HG02610 (cell line): ENCODE measurements at regions not wholly inside any gene's neighbourhood (a gene's known extent, or its start where the extent isn't known, plus 50 kb on each side); places are given as distances from the start of the nearest gene placed in this dataset.

ENCODE experiments used
- ATAC-seq: cut with Tn5 transposase; IDR thresholded peaks from one replicate; pipeline ENCODE4 v1.9.1; 2021; ENCODE audit warnings: mild to moderate bottlenecking, moderate library complexity; ENCODE audit not compliant: unreplicated experiment

- ATAC-seq = no peak
Measured at GRCh38 chr9:130755377-130756007, 61.9 kb downstream of the EXOSC2 start.

DNA sequence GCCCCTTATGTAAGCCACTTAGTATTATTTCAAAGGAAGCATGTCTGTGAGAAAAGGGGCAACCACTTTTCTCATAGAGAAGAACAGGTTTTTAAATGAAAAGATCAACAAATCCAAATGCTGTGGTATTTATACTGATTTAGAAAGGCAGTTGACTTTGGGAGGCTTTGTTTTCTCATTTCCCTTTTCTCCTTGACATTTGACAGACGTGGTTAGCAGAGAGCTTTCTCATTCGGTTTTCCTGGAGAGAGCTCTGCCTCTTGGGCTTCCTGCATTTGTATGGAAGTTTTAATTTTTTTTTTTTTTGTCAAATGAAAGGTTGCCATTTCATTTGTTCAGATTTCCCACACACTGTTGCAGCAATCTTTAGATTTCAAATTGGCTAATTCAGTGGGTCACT, 62.5 kb downstream of the EXOSC2 start:
- no peak for ATAC-seq

GRCh38 chr9:130756455-130757152, 63.0 kb downstream of the EXOSC2 start:
- no peak for ATAC-seq

GRCh38 chr9:130759738-130760137, 66.2 kb downstream of the EXOSC2 start:
- ATAC-seq = no peak

DNA sequence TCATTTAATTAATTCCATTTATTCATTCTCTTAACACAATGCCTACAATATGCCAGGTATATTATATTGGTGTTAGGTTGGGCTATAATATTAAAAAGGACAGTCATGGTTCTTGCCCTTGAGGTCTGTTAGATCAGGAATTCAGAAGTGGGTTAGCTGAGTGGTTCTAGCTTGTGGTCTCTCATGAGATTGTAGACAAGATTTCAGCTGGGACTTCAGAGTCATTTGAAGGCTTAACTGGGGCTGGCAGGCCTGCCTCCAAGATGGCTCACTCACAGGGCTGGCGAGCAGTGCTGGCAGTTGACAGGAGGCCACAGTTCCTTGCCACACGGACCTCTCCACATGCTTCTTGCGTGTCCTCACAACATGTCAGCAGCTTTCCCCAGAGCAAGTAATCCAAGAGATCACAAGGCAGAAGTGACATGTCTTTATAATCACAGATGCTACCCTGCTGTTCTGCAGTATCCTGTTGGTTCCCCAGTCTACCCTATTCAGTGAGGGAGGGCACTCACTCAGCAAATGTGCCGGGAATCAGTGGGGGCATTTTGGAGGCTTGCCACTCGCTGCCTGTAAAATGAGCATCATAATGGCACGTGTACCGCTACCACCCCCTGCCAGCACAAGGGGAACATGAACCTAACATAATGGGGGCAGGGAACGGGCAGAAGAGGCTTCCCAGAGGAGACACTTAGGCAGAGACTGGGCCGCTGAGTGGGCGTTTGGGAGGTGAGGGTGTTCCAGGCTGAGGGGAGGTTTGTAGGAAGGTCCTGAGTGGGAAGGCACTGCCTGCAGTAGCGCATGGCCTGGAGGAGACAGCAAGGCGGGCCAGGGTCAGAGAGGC, 70.0 kb downstream of the EXOSC2 start:
- no peak for ATAC-seq

DNA sequence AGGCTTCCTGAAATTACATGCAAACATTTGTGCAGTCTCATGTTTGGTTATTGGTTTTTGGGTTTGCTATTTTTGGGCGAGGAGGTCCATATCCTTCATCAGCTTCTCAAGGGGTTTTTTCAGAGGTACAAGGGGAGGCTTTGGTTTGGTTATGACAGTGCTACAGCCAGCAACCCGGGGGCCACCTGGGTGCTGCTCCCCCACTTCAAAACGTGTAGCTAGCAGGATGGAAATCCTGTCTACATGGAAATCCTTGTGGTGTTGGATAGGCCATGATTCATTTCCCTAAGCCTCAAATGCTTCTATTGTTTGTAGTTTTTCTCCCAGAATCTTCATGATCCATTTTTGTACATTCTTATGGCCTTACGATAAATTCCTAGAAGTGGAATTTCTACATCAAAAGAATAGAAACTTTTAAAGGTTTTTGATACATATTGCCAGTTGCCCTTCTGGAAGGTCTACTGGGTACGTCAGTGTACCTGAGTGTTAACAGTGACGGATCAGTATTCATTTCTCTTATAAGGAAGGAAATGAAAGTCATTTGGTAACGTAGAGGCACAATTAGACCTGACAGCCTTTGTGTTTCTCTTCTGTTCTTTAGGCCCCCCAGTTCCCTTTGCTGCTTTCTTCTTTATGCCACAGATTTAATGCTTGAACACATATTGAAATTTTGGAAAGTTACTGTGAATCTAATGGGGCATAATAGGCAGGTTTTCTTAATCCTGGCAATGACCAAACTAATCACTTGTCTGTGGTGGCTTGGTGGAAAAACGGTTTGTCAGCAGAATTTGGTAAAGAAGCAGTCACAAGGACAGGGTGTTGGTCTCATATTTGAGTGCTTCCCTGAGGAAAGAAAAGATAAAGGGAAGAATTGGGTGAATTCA, 69.7 kb upstream of the ABL1 start:
- ATAC-seq = peak; percentile 83

DNA sequence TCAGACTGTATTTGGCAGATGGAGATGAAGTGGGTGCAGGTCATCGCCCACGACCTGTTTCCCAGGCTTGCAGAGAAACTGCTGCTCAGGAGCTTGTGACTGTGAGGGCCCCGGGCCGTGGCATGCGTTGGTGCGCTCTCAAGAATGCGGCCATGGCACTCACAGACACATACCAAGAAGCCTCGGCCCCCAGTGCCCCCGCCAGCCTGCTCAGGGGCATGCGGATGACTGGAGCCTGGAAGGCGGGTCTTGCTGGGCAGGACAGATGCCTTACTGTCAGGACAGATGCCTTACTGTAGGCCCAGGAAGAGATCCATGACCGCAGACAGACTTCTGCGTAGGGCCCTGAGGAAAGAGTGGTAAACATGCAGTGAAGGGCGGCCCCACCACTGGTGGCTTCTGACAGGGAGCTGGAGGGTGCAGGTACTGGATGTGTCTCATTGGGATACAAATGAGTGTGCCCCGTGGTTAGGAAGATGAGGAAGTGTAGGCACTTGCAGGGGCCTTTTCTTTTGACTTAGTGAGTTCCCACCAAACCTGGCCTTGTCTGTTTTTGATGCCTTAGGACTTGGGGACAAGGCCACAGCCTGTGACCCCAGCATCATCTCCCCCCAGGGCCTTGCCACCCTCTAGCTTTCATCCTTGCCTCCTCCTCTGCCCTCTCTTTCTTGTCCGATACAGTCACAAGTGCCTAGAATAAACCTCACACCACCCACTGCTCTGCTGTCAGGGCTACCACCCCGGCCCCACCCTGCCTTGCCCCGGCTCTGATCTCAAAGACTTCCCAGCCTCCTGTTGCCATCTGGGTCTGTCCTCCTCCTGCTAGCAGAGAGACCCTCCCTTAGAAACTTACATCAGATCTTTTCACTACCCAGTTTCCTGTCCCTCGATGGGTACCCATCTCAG, 68.8 kb upstream of the ABL1 start:
- no peak for ATAC-seq

GRCh38 chr9:130766927-130767307, 68.1 kb upstream of the ABL1 start:
- ATAC-seq = no peak

- ATAC-seq = no peak
Measured at GRCh38 chr9:130768265-130768664, 66.8 kb upstream of the ABL1 start.

DNA sequence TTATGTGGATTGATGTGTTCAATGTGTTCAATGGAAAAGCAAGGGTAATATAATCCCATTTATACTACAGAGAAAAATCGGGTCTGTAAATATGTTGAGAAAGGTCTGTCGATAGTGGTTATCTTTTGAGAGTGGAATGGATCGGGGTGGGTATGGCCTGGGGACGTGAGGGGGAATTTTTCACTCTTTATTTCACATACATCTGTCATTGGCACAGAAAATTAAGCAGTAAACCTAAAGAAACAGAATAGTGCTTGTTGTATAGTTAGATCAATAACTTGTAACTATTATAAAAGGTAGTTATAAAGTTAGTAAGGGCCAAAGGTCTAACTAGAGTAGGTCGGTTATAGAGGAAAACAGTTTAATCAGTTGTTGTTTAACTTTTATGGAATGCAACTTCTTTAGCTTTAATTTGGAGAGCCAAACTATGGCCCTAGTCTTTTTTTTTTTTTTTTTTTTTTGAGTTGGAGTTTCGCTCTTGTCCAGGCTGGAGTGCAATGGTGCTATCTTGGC, 66.1 kb upstream of the ABL1 start:
- ATAC-seq = no peak

GRCh38 chr9:130770093-130770492, 65.0 kb upstream of the ABL1 start:
- no peak for ATAC-seq

DNA sequence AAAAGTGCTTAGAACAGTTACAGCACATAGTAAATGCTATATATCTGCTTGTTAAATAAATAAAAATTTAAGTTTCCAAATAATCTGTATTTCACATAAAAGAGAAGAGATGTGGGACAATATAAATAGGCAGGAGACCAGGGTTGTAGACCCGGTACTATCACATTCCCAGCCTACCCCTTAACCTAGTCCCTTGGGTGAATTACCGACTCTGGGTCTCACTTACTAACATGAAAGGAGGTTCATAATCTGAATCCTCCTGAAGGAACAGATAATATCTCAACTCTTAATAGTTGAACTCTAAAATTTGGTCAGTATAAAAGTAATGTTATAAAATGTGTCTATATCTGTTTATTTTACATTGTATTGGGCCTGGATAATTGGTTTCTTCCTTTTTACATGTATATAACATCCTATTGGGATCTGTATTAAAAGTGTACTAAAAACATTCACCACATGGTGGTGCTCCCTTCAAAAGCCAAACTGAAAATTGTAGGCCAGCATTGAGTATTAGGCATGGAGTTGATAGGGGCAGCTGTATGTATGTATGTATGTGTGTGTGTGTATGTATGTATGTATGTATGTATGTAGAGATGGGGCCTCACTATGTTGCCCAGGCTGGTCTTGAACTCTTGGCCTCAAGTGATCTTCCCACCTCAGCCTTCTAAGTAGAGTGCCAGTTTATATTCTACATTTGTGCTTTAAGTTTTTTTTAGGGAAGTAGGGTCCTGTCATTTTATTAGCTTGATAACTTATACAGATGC, 64.2 kb upstream of the ABL1 start:
- no peak for ATAC-seq

GRCh38 chr9:130772185-130772584, 62.9 kb upstream of the ABL1 start:
- ATAC-seq = no peak

GRCh38 chr9:130774183-130774582, 60.9 kb upstream of the ABL1 start:
- no peak for ATAC-seq

DNA sequence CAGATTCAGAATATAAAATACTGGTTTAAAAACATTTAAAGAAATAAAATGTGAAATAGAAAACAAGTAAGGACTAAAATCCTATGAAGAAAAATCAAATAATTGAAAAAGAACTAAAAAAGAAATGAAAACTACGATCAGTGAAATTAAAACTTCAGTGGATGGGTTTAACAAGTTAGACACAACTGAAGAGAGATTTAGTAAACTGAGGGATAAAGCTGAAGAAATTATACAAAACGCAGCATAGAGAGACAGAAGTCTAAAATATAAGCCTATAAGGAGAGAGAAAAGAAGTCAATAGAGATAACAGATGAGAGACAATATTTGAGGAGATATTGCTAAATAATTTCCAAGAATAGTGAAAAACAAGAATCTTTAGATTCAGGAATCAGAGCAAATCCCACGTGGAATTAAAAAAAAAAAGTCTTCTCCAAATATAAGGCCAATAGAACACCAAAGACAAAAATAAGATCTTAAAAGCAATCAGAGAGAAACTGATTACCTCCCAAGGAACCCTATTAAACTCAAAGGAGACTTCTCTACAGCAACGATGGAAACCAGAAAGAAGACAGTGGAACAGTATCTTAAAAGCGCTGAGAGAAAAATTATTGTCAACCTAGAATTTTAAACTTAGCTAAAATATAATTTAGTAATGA, 59.6 kb upstream of the ABL1 start:
- no peak for ATAC-seq

GRCh38 chr9:130779153-130779855, 55.8 kb upstream of the ABL1 start:
- ATAC-seq = no peak

DNA sequence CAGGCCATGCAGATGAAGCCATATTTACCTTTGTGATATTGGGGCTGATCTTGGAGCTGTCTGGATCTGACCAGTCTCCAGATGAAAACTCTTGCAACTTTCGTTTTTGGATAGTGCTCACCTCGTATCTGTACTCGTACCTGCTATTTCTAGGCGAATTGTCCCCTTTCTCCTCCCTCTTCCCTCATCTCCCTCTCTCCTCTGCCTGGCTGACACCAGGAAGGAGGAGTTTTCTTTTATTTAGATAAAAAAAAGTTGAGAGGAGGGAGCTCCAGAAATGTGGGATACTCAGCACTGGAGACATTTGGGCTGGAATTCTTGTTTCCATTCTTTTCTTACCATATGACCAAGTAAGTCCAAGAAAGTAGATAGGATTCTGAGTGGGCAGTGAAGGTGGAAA, 54.6 kb upstream of the ABL1 start:
- ATAC-seq = no peak
